NB4 (cell line): ENCODE measurements at regions not wholly inside any gene's neighbourhood (a gene's known extent, or its start where the extent isn't known, plus 50 kb on each side); places are given as distances from the start of the nearest gene placed in this dataset.

Experiments used
- DNase-seq: peaks from one replicate; pipeline ENCODE4 v3.0.0; 2010; ENCODE audit warnings: low read depth
- H3K4me3 ChIP-seq: one replicate; pipeline ENCODE4 v1.5.1; 2011; ENCODE audit warnings: mild to moderate bottlenecking, low read depth, low read length, moderate library complexity
- CTCF ChIP-seq: IDR thresholded peaks from one replicate; pipeline ENCODE4 v1.5.1; 2012; ENCODE audit warnings: low read depth, low read length
- MAX ChIP-seq: IDR thresholded peaks from 2 replicates; pipeline ENCODE4 v1.6.1; 2011; ENCODE audit warnings: low read depth, low read length
- MYC ChIP-seq: IDR thresholded peaks from 2 replicates; pipeline ENCODE4 v1.6.1; 2011; ENCODE audit warnings: low read depth, low read length
- POLR2A ChIP-seq: IDR thresholded peaks from 2 replicates; pipeline ENCODE4 v1.6.1; 2011; ENCODE audit warnings: mild to moderate bottlenecking; ENCODE audit not compliant: insufficient read length; ENCODE audit errors: extremely low read depth

GRCh38 chr6:145028144-145028818, 707.0 kb downstream of the EPM2A start:
- peak; percentile 55 for DNase-seq
- 0 out of 2 replicates have a peak, but pooled peaks have one; percentile 6 for TF ChIP-seq MYC
- no peak for TF ChIP-seq MAX
- TF ChIP-seq CTCF, result peak; percentile 45
- TF ChIP-seq POLR2A, result no peak
- H3K4me3 ChIP-seq, result no peak overlapping the region

- no peak overlapping the region for H3K4me3 ChIP-seq
- no peak for TF ChIP-seq POLR2A
- TF ChIP-seq MYC, result no peak
- TF ChIP-seq CTCF, result no peak
- TF ChIP-seq MAX, result no peak
- DNase-seq, result no peak
Observed at GRCh38 chr6:145031001-145031400, 704.3 kb downstream of the EPM2A start.

GRCh38 chr6:145031962-145032361, 703.4 kb downstream of the EPM2A start:
- no peak overlapping the region for H3K4me3 ChIP-seq
- no peak for DNase-seq
- TF ChIP-seq CTCF, result no peak
- no peak for TF ChIP-seq MAX
- TF ChIP-seq MYC, result no peak
- TF ChIP-seq POLR2A, result no peak

- TF ChIP-seq CTCF (no peak), MYC (no peak), MAX (no peak), POLR2A (no peak)
- H3K4me3 ChIP-seq, result no peak overlapping the region
- DNase-seq, result no peak
Observed at GRCh38 chr6:145032562-145033145, 702.7 kb downstream of the EPM2A start.

GRCh38 chr6:145034664-145035063, 700.7 kb downstream of the EPM2A start:
- H3K4me3 ChIP-seq, result no peak overlapping the region
- TF ChIP-seq MAX, result no peak
- no peak for TF ChIP-seq CTCF
- TF ChIP-seq POLR2A, result no peak
- TF ChIP-seq MYC, result no peak
- DNase-seq, result no peak
